H1 (cell line): ENCODE measurements at regions not wholly inside any gene's neighbourhood (a gene's known extent, or its start where the extent isn't known, plus 50 kb on each side); places are given as distances from the start of the nearest gene placed in this dataset.

Experiments
- CTCF ChIA-PET: fragments of 300-600 bp; sonication (Branson Sonifier 250); formaldehyde crosslinking; loops from one replicate; lab custom pipeline; 2021; ENCODE audit not compliant: partially characterized antibody; lab: Charles Lee
- POLR2A ChIA-PET: fragments of 300-600 bp; sonication (Branson Sonifier 250); formaldehyde crosslinking; loops from one replicate; lab custom pipeline; 2021; ENCODE audit warnings: inconsistent platforms; ENCODE audit not compliant: partially characterized antibody; lab: Charles Lee
- DNase-seq, 2 experiments: peaks; one replicate each; pipeline versions ENCODE4 v3.0.0 to v3.0.0-alpha.2; 2010 to 2022; ENCODE audit warnings: low spot score in 2 of 2, low read depth in 1 of 2, mixed read lengths in 1 of 2
- FAIRE-seq: peaks from 2 replicates; lab custom pipeline; 2011; peaks lifted over from hg19 to GRCh38; lab: Jason Lieb, UNC
- H2AFZ ChIP-seq: 2 replicates; pipeline ENCODE4 v1.8.1; 2012; ENCODE audit warnings: low read length, inconsistent platforms
- H2AK5ac ChIP-seq: 2 replicates; pipeline ENCODE4 v1.6.1; 2013; ENCODE audit warnings: low read depth, low read length
- H2BK120ac ChIP-seq: replicated peaks from 2 replicates; pipeline ENCODE3; 2013; ENCODE audit warnings: low read depth, low read length, inconsistent platforms
- H2BK12ac ChIP-seq: 2 replicates; pipeline ENCODE4 v1.6.1; 2013; ENCODE audit warnings: low read depth, low read length
- H2BK15ac ChIP-seq: 2 replicates; pipeline ENCODE4 v1.6.1; 2013; ENCODE audit warnings: low read length
- H2BK20ac ChIP-seq: 2 replicates; pipeline ENCODE4 v1.6.1; 2013; ENCODE audit warnings: low read length
- H2BK5ac ChIP-seq: 2 replicates; pipeline ENCODE4 v1.6.1; 2013; ENCODE audit warnings: low read depth, low read length
- H3K14ac ChIP-seq: 2 replicates; pipeline ENCODE4 v1.6.1; 2013; ENCODE audit warnings: inconsistent platforms; ENCODE audit not compliant: insufficient read length
- H3K18ac ChIP-seq: 2 replicates; pipeline ENCODE4 v1.6.1; 2013; ENCODE audit warnings: low read length; ENCODE audit errors: extremely low read depth
- H3K23ac ChIP-seq: 2 replicates; pipeline ENCODE4 v1.6.1; 2013; ENCODE audit warnings: inconsistent platforms; ENCODE audit not compliant: insufficient read length
- H3K23me2 ChIP-seq: 2 replicates; pipeline ENCODE4 v1.6.1; 2013; ENCODE audit warnings: low read depth, low read length
- H3K27ac ChIP-seq: 2 replicates; pipeline ENCODE4 v1.6.1; 2011; ENCODE audit warnings: low read depth, low read length, inconsistent platforms
- H3K27me3 ChIP-seq, 4 experiments: replicated peaks in 1 of 4; 1 replicate in 1 of 4; 2 replicates in 3 of 4; pipeline versions ENCODE4 v1.6.1 to v1.8.1; 2011 to 2013; ENCODE audit warnings: low read length in 3 of 4, mild to moderate bottlenecking in 3 of 4, inconsistent platforms in 2 of 4, mixed read lengths in 2 of 4, moderate library complexity in 1 of 4; ENCODE audit not compliant: control insufficient read depth in 3 of 4, insufficient read depth in 3 of 4; ENCODE audit errors: extremely low read depth in 1 of 4
- H3K36me3 ChIP-seq, 4 experiments: 2 replicates each; pipeline versions ENCODE4 v1.6.1 to v1.8.1; 2011 to 2013; ENCODE audit warnings: mild to moderate bottlenecking in 4 of 4, low read length in 3 of 4, moderate library complexity in 2 of 4, control low read depth in 1 of 4, inconsistent platforms in 1 of 4; ENCODE audit not compliant: insufficient read depth in 4 of 4, control insufficient read depth in 2 of 4
- H3K4ac ChIP-seq: replicated peaks from 2 replicates; pipeline ENCODE3; 2013; ENCODE audit warnings: low read length, low read depth, mixed read lengths, inconsistent platforms; ENCODE audit not compliant: insufficient read length
- H3K4me1 ChIP-seq, 4 experiments: replicated peaks in 1 of 4; 1 replicate in 1 of 4; 2 replicates in 3 of 4; pipeline versions ENCODE4 v1.6.1 to v1.8.1; 2011 to 2013; ENCODE audit warnings: low read length in 3 of 4, inconsistent platforms in 2 of 4, mixed read lengths in 1 of 4; ENCODE audit not compliant: insufficient read depth in 4 of 4, control insufficient read depth in 3 of 4
- H3K4me2 ChIP-seq, 2 experiments: 2 replicates each; pipeline versions ENCODE4 v1.6.1 to v1.8.1; 2011 to 2013; ENCODE audit warnings: low read depth in 2 of 2, low read length in 2 of 2, control low read depth in 1 of 2, inconsistent platforms in 1 of 2, mild to moderate bottlenecking in 1 of 2; ENCODE audit not compliant: insufficient read depth in 1 of 2
- H3K4me3 ChIP-seq, 4 experiments: fragments of 200-600, 300-600 bp in 1 of 4; sonication (generic), shearing (Covaris generic), sonication (Bioruptor Twin) in 1 of 4; 2 replicates each; pipeline versions ENCODE4 v1.5.1 to v1.8.1; 2011 to 2016; ENCODE audit warnings: low read length in 4 of 4, low read depth in 3 of 4, control low read depth in 2 of 4, inconsistent platforms in 2 of 4, mild to moderate bottlenecking in 2 of 4, mixed read lengths in 1 of 4, moderate library complexity in 1 of 4; ENCODE audit not compliant: insufficient read depth in 2 of 4; ENCODE audit errors: extremely low read depth in 1 of 4
- H3K56ac ChIP-seq: replicated peaks from 2 replicates; pipeline ENCODE3; 2013; ENCODE audit warnings: low read depth, mild to moderate bottlenecking, mixed read lengths, low read length, inconsistent platforms; ENCODE audit not compliant: insufficient read length
- H3K79me1 ChIP-seq: 2 replicates; pipeline ENCODE4 v1.6.1; 2013; ENCODE audit warnings: low read depth, low read length, control low read depth
- H3K79me2 ChIP-seq, 2 experiments: 2 replicates each; pipeline versions ENCODE4 v1.6.1 to v1.8.1; 2012 to 2013; ENCODE audit warnings: low read length in 2 of 2, mild to moderate bottlenecking in 2 of 2, inconsistent platforms in 1 of 2; ENCODE audit not compliant: insufficient read depth in 2 of 2, control insufficient read depth in 1 of 2
- H3K9ac ChIP-seq, 4 experiments: replicated peaks in 1 of 4; 1 replicate in 1 of 4; 2 replicates in 3 of 4; pipeline versions ENCODE4 v1.6.1 to v1.8.1; 2011 to 2013; ENCODE audit warnings: low read depth in 3 of 4, low read length in 3 of 4, control low read depth in 2 of 4, mild to moderate bottlenecking in 2 of 4, moderate library complexity in 2 of 4, inconsistent platforms in 1 of 4; ENCODE audit errors: extremely low read depth in 1 of 4
- H3K9me3 ChIP-seq, 2 experiments: 2 replicates each; pipeline versions ENCODE4 v1.6.1 to v1.8.1; 2012 to 2013; ENCODE audit warnings: mild to moderate bottlenecking in 2 of 2, moderate library complexity in 2 of 2, control low read depth in 1 of 2, inconsistent platforms in 1 of 2, low read depth in 1 of 2, low read length in 1 of 2, mixed read lengths in 1 of 2; ENCODE audit not compliant: insufficient read depth in 2 of 2
- H4K20me1 ChIP-seq, 2 experiments: replicated peaks in 1 of 2; 2 replicates each; pipeline versions ENCODE3 to v1.8.1; 2011 to 2013; ENCODE audit warnings: inconsistent platforms in 2 of 2, low read length in 2 of 2, mild to moderate bottlenecking in 1 of 2; ENCODE audit not compliant: insufficient read depth in 2 of 2, control insufficient read depth in 1 of 2
- H4K5ac ChIP-seq: 2 replicates; pipeline ENCODE4 v1.6.1; 2013; ENCODE audit warnings: low read length, low read depth, mixed read lengths, inconsistent platforms; ENCODE audit not compliant: insufficient read length
- H4K8ac ChIP-seq: 2 replicates; pipeline ENCODE4 v1.8.0; 2013; ENCODE audit warnings: mild to moderate bottlenecking, moderate library complexity, low read length, inconsistent platforms; ENCODE audit not compliant: insufficient read depth; ENCODE audit errors: extremely low read depth
- H4K91ac ChIP-seq: replicated peaks from 2 replicates; pipeline ENCODE3; 2013; ENCODE audit warnings: low read length, mixed read lengths, inconsistent platforms; ENCODE audit not compliant: insufficient read length
- ATF3 ChIP-seq: IDR thresholded peaks from 2 replicates; pipeline ENCODE4 v1.6.1; 2011; ENCODE audit warnings: low read depth, mild to moderate bottlenecking, low read length; ENCODE audit not compliant: insufficient read depth
- FOSL1 ChIP-seq: IDR thresholded peaks from 2 replicates; pipeline ENCODE4 v1.6.1; 2011; ENCODE audit warnings: mild to moderate bottlenecking, low read depth, low read length, moderate library complexity; ENCODE audit not compliant: insufficient read depth
- KDM4A ChIP-seq: IDR thresholded peaks from one replicate; pipeline ENCODE4 v1.7.1; 2012; ENCODE audit warnings: low read depth, mild to moderate bottlenecking, moderate library complexity, low read length, inconsistent platforms; ENCODE audit not compliant: severe bottlenecking
- KDM5A ChIP-seq: fragments of 200-600 bp; IDR thresholded peaks from 2 replicates; pipeline ENCODE4 v1.7.1; 2012; ENCODE audit warnings: mild to moderate bottlenecking, low read length, inconsistent platforms, mixed read lengths
- NRF1 ChIP-seq: IDR thresholded peaks from 2 replicates; pipeline ENCODE4 v1.6.1; 2011; ENCODE audit warnings: mild to moderate bottlenecking, low read depth, low read length, improper control_type of control experiment
- SIRT6 ChIP-seq: IDR thresholded peaks from one replicate; pipeline ENCODE4 v1.7.1; 2012; ENCODE audit warnings: low read length, inconsistent platforms
- SP2 ChIP-seq: IDR thresholded peaks from 2 replicates; pipeline ENCODE4 v1.6.1; 2012; ENCODE audit warnings: mild to moderate bottlenecking, low read length, inconsistent platforms
- ZNF274 ChIP-seq: IDR thresholded peaks from 2 replicates; pipeline ENCODE4 v1.7.0; 2012; ENCODE audit warnings: low read length, borderline replicate concordance; ENCODE audit errors: extremely low read depth
- TF ChIP-seq, protein P1 (sequence below): IDR thresholded peaks from 2 replicates; pipeline ENCODE4 v1.6.1; 2011; ENCODE audit warnings: low read length, improper control_type of control experiment

- Histone ChIP-seq H3K18ac (no peak overlapping the region), H4K8ac (no peak overlapping the region), H3K9ac (no peak overlapping the region), H2BK20ac (no peak overlapping the region), H2BK5ac (no peak overlapping the region), H2AK5ac (no peak overlapping the region), H3K23me2 (no peaks in the 10 kb centered on the region; the same call in 1 of the 2 replicates), H3K27ac (no peak overlapping the region), H3K4me1 (no peaks in the 10 kb centered on the region), H3K9me3 (no peaks in the 10 kb centered on the region), H3K4ac (no peak overlapping the region), H3K4me2 (no peak overlapping the region), H2BK120ac (no peak overlapping the region), H2BK15ac (no peak overlapping the region), H3K14ac (no peak overlapping the region), H2AFZ (no peak overlapping the region), H3K36me3 (no peaks in the 10 kb centered on the region), H3K56ac (no peak overlapping the region), H3K27me3 (no peaks in the 10 kb centered on the region), H3K79me2 (no peaks in the 10 kb centered on the region), H4K20me1 (no peaks in the 10 kb centered on the region)
- FAIRE-seq (no peak), DNase-seq (no peak)
- ChIA-PET POLR2A (no interaction called here), CTCF (no interaction called here)
- no peak for TF ChIP-seq SIRT6
- TF ChIP-seq NRF1, result no peak
- TF ChIP-seq ZNF274, result no peak
- no peak for TF ChIP-seq SP2
- no peak for TF ChIP-seq ATF3
- no peak for TF ChIP-seq KDM5A
- no peak for TF ChIP-seq FOSL1
- TF ChIP-seq KDM4A, result no peak
- TF ChIP-seq, protein P1, sequence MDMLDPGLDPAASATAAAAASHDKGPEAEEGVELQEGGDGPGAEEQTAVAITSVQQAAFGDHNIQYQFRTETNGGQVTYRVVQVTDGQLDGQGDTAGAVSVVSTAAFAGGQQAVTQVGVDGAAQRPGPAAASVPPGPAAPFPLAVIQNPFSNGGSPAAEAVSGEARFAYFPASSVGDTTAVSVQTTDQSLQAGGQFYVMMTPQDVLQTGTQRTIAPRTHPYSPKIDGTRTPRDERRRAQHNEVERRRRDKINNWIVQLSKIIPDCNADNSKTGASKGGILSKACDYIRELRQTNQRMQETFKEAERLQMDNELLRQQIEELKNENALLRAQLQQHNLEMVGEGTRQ, result no peak
- TF ChIP-seq, all 59 proteins: peak for 0
- Histone ChIP-seq H4K5ac (no peak overlapping the region), H3K23ac (no peak overlapping the region), H3K79me1 (no peaks in the 10 kb centered on the region), H4K91ac (no peak overlapping the region), H3K4me3 (no peak overlapping the region), H2BK12ac (no peak overlapping the region)
Measured at GRCh38 chr12:91722072-91722471, 423.6 kb downstream of the BTG1 start.
